NCI-H82 (cell line): ENCODE measurements at regions not wholly inside any gene's neighbourhood (a gene's known extent, or its start where the extent isn't known, plus 50 kb on each side); places are given as distances from the start of the nearest gene placed in this dataset.

ENCODE experiments used
- DNase-seq: peaks from one replicate; lab custom pipeline; 2025; lab: John Stamatoyannopoulos, UW

- peak; percentile 54 for DNase-seq
Observed at GRCh38 chr2:128632501-128632800, 313.8 kb upstream of the HS6ST1 start.

- no peak for DNase-seq
Observed at GRCh38 chr2:128633501-128633900, 314.8 kb upstream of the HS6ST1 start.

GRCh38 chr2:128635361-128635900 lies 316.8 kb upstream of the HS6ST1 start:
- DNase-seq: no peak

- DNase-seq: no peak
Observed at GRCh38 chr2:128636802-128637147, 318.1 kb upstream of the HS6ST1 start.

- DNase-seq: no peak
Observed at GRCh38 chr2:128637481-128638155, 318.9 kb upstream of the HS6ST1 start.

GRCh38 chr2:128638341-128639119 lies 319.9 kb upstream of the HS6ST1 start:
- DNase-seq: peak; percentile 14

- no peak for DNase-seq
Observed at GRCh38 chr2:128639120-128639477, 320.4 kb upstream of the HS6ST1 start.

GRCh38 chr2:128639693-128640092 lies 321.0 kb upstream of the HS6ST1 start:
- DNase-seq: no peak

- no peak for DNase-seq
Observed at GRCh38 chr2:128640166-128640844, 321.6 kb upstream of the HS6ST1 start.

- no peak for DNase-seq
Observed at GRCh38 chr2:128640845-128641360, 322.2 kb upstream of the HS6ST1 start.

- DNase-seq: no peak
Observed at GRCh38 chr2:128641421-128642080, 322.9 kb upstream of the HS6ST1 start.

GRCh38 chr2:128642316-128642715 lies 323.6 kb upstream of the HS6ST1 start:
- no peak for DNase-seq

- DNase-seq: no peak
Observed at GRCh38 chr2:128642821-128643220, 324.2 kb upstream of the HS6ST1 start.

- no peak for DNase-seq
Observed at GRCh38 chr2:128643221-128644065, 324.8 kb upstream of the HS6ST1 start.

GRCh38 chr2:128644156-128644555 lies 325.5 kb upstream of the HS6ST1 start:
- no peak for DNase-seq

GRCh38 chr2:128644718-128645256 lies 326.1 kb upstream of the HS6ST1 start:
- DNase-seq: no peak

GRCh38 chr2:128645631-128646030 lies 327.0 kb upstream of the HS6ST1 start:
- no peak for DNase-seq

GRCh38 chr2:128646091-128646490 lies 327.4 kb upstream of the HS6ST1 start:
- no peak for DNase-seq

GRCh38 chr2:128646691-128647090 lies 328.0 kb upstream of the HS6ST1 start:
- no peak for DNase-seq

GRCh38 chr2:128651000-128651399 lies 332.3 kb upstream of the HS6ST1 start:
- no peak for DNase-seq

- DNase-seq: no peak
Observed at GRCh38 chr2:128654408-128654807, 335.7 kb upstream of the HS6ST1 start.
